HG03432 (cell line): ENCODE measurements at regions not wholly inside any gene's neighbourhood (a gene's known extent, or its start where the extent isn't known, plus 50 kb on each side); places are given as distances from the start of the nearest gene placed in this dataset.
"Not testable (repeated sequence)": the region's sequence is repeated elsewhere in the genome, so short reads cannot be mapped to it uniquely, and the experiment has no call there.

ENCODE experiments used
- ATAC-seq: cut with Tn5 transposase; IDR thresholded peaks from one replicate; pipeline ENCODE4 v1.9.1; 2021; ENCODE audit warnings: mild to moderate bottlenecking, moderate library complexity; ENCODE audit not compliant: unreplicated experiment

DNA sequence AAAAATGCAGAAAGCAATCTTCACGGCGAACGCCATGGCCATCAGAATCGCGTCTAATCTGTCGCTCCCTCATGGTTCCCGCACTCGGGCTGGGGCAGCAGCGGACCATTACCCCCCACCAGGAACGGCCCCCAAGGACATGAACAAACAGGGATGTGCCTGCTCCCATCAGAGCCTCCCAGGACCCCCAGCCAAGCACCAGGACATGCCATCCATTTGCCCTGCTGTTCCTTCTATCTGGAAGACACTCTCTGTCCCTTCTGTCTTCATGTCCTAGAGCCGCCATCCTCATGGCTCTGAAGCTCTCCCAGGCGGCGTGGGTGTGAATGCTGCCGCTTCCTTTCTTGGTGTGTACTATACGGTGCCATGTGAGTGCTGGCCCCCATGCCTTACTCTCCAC lies 371.8 kb downstream of the BCL11B start:
- ATAC-seq: no peak

DNA sequence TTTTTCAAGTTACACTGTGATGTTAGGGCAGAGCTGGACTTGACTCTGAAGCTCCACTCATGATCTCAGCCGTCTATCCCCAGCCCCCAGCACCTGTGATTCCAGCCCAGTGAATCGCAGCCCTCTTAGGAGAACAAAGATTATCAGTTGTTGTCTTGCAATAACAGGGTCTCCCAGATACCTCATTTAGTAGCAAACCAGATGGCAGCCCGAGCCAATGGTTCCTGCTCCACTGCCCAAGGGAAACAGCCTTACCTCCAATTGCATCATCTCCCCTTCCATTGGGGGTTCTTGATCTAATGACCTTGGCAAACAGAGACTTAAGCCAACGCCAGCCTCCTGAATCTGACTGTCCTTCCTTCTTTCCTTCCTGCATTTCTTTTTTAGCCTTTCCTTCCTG lies 371.2 kb downstream of the BCL11B start:
- ATAC-seq: no peak

DNA sequence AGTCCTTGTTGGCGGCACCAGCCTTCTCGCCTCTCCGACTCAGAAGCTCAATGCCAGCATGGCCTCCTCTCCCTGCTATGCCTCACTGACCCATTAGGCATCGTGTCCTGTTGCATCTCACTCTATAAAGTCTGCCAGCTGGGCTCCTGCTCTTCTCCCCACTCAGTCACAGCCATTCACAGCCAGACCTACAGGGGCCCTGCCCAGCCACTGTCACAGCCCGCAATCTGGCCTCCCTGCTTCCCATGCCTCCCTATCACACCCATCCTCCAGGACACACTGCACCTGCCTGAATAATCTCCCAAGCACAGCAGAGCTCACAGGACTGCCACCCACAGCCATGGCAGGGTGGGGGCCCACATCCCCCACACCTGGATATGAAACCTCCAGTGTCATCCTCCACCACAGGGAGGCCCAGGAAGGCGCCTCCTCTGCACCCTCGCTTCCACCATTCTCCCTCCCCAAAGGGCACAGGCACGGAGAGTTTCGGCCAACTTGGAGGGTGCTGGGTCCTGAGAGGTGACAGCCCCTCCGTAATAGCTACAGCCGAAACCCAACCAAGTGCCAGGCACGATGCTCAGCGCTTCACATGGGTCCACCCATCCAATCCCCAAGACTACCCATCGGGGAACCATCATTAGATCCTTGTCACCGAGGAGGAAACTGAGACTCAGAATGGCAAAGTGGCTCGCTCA lies 370.3 kb downstream of the BCL11B start:
- no peak for ATAC-seq

DNA sequence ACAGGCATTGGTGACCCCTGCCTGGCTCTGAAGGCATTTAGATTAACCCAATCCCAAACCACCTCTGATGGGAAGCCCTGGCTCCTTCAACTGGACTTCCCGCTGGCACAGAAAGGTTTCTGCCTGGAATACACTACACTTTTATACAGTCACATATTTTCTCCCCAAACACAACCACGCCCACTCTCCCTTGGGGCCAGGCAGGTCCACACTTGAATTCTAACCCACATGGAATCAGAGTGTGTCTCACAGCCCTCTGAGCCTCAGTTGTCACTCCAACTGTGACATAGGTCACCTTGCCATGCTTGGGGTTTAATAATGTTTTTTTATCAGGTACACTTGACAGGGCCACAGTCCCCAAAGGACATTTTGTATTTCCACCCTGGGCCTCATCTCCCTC lies 368.6 kb downstream of the BCL11B start:
- ATAC-seq: no peak

DNA sequence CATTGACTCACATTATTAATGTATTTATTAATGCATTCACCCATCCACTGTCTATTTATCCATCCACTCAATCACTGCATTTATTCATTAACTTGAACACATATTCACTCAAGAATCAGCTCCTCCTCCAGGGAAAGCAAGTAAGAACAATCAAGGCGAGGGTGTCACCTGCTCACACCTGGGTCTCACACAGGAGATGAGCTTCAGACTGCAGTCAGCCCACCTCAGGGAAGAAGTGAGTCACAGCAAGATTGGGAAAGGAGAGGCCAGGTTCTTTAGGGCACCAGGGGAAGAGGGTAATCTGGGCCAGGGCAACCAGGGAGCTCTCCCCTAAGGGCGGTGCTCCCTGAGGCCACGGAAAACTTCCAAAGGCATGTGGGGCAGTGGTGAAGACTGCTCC lies 367.3 kb downstream of the BCL11B start:
- ATAC-seq: no peak

DNA sequence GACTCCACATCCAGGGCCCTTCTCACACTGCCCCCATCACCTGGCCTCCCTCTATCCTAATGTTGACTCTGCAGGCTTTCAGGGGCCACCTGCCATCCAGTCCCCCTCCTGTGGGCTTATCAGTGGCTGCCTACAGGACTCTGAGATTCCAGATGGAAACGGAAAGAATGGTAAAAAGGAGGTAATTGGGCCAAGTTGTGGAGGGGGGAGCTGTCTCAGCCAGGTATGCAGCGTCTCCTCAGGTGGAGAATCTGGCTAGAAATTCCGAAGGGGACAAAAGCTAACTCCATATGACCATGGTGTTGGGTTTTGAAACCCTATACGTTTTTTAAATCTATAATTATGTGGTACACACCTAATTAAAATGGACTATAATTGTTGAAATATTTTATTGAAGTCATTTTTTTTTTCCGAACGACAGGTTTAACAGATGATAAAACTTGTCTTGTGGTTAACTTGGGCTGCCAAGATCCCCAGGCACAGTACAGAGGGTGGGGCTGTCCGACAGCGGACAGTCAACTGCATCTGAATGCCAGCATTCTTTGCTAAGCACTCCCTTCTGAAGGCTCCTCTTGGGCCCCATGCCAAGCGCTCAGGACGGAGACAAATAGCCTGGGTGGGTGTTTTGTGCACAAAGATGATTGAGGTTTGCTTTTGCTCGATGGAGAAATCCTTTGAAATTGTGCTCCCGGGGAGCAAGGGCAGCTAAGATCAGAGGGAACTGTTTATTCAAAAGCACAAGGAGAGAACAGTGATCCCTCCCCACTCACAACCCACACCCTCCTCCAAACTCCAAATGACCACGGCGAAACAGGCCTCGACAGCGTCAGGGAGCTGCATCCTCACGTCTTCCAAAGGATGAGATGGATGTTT lies 365.6 kb downstream of the BCL11B start:
- ATAC-seq: no peak

DNA sequence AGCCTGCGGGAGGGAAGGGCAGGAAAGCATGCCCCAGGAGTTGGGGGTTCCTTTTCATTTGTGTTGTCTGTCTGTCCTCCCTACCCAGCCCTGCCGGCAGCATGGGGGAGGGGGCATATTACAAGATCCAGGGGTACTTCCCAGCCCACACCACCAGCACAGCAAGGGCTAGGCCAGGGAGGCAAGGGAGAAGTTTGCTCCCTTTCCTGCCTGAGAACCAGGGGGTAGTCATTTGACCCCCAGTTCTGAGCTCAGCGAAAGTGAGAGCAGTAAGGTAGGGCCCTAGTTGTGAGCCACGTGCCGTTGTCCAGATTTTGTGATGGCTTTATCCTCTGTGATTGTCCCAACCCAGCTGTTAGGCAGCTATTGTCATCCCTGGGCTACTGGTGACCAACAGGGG lies 364.7 kb downstream of the BCL11B start:
- no peak for ATAC-seq

DNA sequence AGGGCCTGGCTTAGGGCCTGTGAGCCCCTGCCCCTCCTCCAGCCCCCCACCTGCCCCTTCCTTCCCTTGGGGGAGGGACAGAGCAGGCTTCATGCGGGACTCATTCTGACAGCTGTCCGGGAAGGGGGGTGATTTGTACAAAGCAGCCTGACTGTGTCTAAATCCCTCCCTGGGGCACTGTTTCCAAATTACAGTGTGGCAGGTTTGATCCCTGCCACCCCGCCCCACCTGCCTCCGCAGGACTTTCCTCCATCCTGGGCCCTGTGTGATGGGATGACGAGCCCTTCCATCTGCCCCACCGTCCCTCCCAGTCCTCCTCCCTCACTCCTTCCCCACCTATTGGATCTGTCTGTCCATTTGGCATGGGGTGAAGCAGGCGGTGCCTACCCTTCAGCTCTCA lies 363.9 kb downstream of the BCL11B start:
- ATAC-seq: no peak

DNA sequence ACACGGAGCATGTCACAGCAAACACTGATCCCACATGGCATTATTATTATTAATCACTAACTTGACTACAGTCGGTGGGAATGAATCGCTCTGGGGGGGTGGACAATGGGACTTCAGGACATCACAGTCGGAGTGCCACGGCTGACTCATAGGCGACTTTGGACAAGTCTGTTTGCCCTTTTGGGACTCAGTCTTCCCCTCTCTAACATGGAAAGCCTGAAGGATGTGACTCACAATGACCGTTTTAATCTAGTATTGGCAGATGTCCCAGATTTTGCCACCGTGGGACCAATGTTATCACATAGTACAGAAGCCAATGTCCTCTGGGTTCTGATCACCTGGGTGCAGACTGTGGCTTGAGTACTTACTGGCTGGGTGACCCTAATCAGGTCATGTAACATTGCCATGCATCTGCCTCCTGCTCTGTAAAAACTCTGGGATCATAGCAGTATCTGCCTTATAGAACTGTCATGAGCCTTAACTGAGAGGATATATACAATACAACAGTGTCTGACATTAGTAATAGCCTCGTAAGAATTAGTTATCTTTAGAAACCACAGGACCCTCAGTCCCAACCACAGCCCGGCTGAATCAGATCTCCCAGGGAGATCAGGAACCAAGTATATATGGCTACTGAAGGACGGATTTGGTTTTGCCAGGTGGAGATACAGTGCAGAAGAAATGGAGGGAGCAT lies 362.6 kb downstream of the BCL11B start:
- no peak for ATAC-seq

DNA sequence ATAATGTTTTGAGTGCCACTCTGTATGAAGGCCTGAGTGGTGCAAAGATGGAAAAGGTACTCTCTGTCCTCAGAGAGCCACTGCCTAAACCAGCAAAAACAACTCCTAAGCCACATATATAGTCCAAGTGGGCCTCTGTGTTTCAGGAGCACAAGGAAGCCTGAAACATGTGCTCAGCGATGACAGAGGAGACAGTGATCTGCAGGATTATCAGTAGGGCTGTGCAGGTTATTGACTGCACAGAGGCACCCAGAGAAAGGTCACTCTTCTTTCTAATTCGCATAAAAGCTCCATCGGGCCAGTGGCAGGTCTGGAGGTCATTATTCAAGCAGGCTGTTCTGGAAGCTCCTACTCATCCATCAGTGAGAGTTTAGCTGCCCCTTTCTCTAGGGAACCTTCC lies 361.9 kb downstream of the BCL11B start:
- no peak for ATAC-seq

DNA sequence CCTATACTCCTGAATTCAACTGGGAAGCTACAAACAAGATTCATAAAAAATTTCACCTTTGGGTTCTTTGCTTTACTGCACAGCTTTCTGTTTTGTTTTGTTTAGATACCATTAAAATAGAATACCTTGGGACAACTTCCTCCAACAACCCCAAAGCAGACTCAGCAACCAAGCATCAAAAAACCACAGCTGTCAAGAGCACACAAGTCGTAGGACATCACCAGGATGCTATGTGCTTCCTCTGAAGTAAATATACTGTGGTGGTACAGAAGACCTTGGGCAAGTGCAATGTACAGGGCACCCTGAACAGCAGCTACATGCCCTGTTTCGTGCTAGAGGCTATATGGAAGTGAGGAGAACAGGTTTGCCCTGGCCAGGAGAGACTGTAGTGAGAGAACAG lies 359.3 kb downstream of the BCL11B start:
- ATAC-seq: no peak

DNA sequence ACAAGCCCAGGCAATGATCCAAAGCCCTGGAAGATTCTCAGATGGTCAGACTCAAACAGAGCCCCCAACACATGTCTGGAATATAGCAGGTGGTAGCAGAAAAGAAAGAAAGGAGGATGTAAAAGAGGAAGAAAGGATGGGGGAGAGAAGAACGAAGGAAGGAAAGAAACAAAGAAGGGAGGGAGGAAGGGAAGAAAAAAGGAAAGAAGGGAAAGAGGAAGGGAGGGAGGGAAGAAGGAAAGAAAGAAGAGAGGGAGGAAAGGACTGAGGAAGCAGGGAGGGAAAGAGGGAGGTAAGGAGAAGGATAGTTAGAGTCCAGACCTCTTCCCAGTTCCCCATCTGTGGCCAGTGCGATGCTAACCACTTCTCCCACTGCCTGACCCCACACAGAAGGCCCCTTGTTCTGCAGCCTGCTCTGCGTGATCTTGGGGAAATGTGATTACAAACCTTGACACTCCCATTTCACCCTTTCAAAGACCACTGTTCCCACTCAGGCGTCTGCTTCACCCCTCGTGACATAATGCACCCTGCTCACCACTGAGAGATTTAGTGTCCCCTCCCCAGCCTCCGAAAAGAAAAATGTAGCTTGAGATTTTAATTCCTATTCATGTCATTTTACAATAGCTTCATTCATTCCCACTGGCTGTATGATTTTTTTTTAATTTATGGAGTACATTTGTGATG lies 357.9 kb downstream of the BCL11B start:
- no peak for ATAC-seq

DNA sequence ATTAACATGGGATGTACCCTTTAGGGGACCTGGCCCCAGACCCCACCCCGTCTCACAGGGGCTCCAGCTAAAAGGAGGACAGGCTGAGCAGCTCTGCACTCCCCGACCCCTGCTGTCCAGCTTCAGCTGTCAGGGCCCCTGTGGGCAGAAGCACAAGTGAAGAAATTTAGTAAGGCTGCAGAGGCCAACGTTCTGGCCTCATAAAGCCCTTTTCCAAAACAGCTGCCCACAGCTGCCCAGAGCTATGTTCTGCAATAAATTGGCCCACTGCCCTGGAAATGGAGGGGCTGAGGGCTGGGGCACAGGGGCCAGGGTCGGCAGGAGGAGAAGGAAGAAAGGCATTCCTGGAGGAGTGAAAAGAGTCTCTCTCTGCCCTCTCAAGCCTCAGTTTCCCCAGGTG lies 357.1 kb downstream of the BCL11B start:
- ATAC-seq: no peak

DNA sequence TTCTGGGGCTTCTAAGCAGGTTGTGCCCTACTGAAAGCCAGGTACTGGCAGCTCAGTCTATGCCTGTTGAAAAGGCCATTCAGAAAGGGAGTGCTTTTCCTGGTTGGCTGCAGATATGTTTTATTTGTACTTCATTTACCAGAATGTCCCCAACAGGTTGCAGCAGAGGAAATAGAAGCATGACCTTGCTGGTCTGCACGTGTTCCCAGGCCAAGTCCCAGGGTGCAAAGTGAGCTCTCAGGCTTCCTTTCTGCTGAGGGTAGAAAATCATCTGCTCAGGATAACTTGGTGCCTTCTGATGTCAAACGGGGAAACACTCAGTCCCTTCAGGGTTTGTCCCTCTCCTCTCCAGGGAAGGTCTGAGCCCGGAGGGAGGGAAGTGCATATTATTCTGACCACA lies 356.4 kb downstream of the BCL11B start:
- no peak for ATAC-seq

DNA sequence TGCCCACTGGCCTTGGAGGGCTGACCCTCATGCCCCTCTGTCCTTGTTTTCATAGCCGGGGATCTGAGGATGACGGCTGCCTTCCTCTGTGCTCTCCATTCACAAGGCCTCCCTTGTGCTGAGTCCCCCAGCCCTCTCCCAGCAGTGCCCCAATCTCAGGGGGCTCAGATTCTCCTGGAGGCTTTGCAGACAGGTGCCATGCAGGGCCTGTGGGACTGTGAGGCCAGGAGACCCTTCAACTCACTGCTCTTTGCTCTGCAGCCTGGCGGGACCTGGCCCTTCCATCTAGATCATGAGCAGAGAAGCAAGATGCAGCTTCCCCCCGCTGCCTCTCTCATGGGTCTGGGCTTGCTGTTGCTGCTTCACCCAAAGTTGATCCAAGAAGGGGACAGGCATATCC lies 356.0 kb downstream of the BCL11B start:
- no peak for ATAC-seq

DNA sequence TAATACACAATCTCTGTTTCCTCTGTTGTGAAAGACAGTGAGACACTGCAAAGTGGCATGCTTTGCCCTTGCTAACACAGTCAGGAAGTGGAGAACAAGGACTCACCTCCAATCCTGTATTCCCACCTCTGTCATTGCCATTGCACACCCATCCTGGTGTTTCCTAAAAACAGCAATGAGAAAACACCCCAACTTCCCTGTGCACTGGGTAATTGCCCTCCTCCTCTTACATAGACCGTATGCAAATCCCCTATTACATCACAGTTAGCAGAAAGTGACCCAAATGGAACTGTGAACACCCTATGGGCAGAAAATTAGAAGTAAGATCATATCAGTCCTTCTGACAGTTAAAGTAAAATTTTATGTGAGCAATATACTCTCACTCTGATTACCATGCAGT lies 355.5 kb downstream of the BCL11B start:
- no peak for ATAC-seq

DNA sequence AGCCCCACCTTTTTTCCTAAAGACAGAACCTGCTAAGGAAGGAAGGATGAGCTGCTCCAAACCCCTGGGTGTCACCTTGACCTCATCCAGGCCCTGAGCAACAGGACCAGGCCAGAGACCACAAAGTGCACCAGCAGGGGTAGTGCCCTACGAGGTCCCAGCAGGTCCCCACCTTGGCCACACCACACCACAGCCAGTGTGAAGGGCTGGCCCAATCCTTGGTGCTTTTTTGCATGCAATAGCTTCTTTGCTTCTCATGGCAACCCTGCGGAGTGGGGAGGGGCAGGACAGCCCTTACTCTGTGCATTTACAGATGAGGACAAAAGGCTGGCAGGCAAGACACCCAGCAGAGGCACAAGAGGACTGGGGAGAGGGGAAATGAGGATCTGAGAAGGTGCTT lies 352.6 kb downstream of the BCL11B start:
- ATAC-seq: no peak

DNA sequence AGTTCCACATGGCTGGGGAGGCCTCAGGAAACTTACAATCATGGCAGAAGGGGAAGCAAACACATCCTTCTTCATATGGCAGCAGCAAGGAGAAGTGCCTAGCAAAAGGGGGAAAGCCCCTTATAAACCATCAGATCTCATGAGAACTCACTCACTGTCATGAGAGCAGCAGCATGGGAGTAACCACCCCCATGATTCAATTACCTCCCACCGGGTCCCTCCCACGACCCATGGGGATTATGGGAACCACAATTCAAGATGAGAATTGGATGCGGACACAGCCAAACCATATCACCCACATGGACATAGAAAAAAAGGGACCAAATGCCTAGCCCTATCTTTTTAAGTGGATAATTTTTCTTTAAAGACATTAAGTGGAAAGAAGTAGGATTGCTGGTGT lies 350.7 kb downstream of the BCL11B start:
- ATAC-seq: not testable (repeated sequence)

DNA sequence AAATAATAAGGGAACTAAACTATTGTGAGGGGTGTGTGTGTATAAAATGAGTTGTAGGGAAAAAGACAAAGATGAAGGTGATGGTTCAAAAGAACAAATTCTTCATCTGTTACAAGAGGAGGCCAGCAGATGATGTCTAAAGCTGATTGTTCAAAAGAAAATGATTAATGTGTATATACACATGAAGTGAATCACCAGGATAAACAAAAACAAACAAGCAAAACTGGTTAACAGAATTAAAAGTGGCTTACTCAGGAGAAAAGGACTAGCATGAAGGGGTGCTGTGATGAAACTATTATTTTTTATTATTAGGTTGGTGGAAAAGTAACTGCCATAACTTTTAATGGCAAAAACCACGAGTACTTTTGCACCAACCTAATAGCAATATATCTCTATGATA lies 348.4 kb downstream of the BCL11B start:
- no peak for ATAC-seq

DNA sequence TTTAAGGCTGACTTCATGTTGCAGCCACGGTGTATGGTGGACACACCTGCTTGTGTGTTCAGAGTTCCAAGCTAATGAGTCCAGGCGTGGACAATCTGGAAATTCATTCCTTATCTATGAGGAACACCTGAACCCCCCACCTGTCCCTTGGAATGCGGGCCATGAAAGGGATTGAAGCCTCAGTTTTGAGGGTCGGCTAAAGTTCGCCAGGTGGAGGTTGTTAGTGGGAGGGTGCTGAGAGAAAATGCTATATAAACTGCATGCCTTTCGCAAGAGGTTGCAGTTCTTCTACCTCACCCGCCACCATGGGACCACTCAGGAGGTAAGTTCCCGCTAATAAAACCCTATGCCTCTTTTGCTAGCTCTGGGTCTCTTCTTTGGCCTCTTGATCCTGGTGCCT lies 348.0 kb downstream of the BCL11B start:
- no peak for ATAC-seq

DNA sequence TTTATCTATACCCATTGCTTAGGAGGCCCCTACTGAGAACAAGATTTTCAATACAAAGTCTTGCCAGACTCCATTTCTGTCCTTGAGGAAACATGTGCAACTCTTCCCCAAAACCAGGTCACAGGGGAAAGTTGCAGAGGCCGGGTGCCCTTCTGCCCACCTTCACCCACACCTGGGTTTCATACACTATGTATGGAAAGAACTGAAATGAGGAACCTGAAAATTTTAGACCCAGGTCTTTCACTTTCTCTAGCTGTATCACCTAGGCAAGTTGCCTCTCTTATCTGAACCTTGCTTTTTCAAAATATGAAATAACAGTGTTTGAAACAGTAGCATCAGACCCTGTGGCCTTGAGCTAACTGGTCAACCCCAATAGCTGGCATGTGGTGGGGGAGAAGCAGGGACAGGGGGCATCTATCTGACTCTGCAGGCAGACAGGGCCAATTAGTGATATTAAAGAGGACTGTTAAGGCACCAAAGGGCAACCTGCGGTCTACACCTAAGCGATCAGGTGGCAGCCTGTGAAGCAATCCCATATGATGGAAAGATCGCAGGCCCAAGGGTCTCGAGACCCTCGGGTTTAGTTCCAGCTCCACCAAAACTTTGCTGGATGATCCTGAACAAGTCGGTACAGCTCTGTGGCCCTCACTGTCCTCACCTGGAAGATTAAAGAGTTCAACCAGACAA lies 346.5 kb downstream of the BCL11B start:
- no peak for ATAC-seq
